SIG-M5 treated with dmso at 0.1 percent for 504 hours (cell line): ENCODE measurements at regions not wholly inside any gene's neighbourhood (a gene's known extent, or its start where the extent isn't known, plus 50 kb on each side); places are given as distances from the start of the nearest gene placed in this dataset.

Source experiments
- DNase-seq: peaks from one replicate; lab custom pipeline; 2025; ENCODE audit not compliant: unreplicated experiment; lab: John Stamatoyannopoulos, UW

- DNase-seq: no peak
Measured at GRCh38 chr5:63374085-63374484, 588.2 kb downstream of the HTR1A start.

- DNase-seq: no peak
Measured at GRCh38 chr5:63351164-63351563, 611.1 kb downstream of the HTR1A start.

- DNase-seq: no peak
Measured at GRCh38 chr5:63346451-63346850, 615.8 kb downstream of the HTR1A start.

GRCh38 chr5:63341442-63341841 lies 620.8 kb downstream of the HTR1A start:
- DNase-seq: no peak

- no peak for DNase-seq
Measured at GRCh38 chr5:63323926-63324325, 638.3 kb downstream of the HTR1A start.

GRCh38 chr5:63314551-63314950 lies 647.7 kb downstream of the HTR1A start:
- DNase-seq: no peak

- DNase-seq: no peak
Measured at GRCh38 chr5:63310644-63311043, 651.6 kb downstream of the HTR1A start.

- no peak for DNase-seq
Measured at GRCh38 chr5:63306909-63307308, 655.3 kb downstream of the HTR1A start.

GRCh38 chr5:63293317-63293716 lies 668.9 kb downstream of the HTR1A start:
- no peak for DNase-seq

- no peak for DNase-seq
Measured at GRCh38 chr5:63286724-63287123, 675.5 kb downstream of the HTR1A start.

- DNase-seq: no peak
Measured at GRCh38 chr5:63263411-63263810, 684.8 kb downstream of the LRRC70 start.

- DNase-seq: no peak
Measured at GRCh38 chr5:63262185-63262981, 683.8 kb downstream of the LRRC70 start.

GRCh38 chr5:63261695-63262094 lies 683.1 kb downstream of the LRRC70 start:
- no peak for DNase-seq

- no peak for DNase-seq
Measured at GRCh38 chr5:63255594-63255993, 677.0 kb downstream of the LRRC70 start.

- DNase-seq: no peak
Measured at GRCh38 chr5:63250939-63251338, 672.3 kb downstream of the LRRC70 start.

GRCh38 chr5:63249960-63250359 lies 671.3 kb downstream of the LRRC70 start:
- no peak for DNase-seq

- no peak for DNase-seq
Measured at GRCh38 chr5:63247651-63248050, 669.0 kb downstream of the LRRC70 start.

- no peak for DNase-seq
Measured at GRCh38 chr5:63245271-63245670, 666.7 kb downstream of the LRRC70 start.

GRCh38 chr5:63240063-63240755 lies 661.6 kb downstream of the LRRC70 start:
- no peak for DNase-seq

GRCh38 chr5:63233911-63234310 lies 655.3 kb downstream of the LRRC70 start:
- DNase-seq: no peak

- DNase-seq: no peak
Measured at GRCh38 chr5:63233361-63233760, 654.7 kb downstream of the LRRC70 start.

GRCh38 chr5:63230754-63231153 lies 652.1 kb downstream of the LRRC70 start:
- DNase-seq: no peak

GRCh38 chr5:63228154-63228553 lies 649.5 kb downstream of the LRRC70 start:
- DNase-seq: no peak
